GM21447 (cell line): ENCODE measurements at regions not wholly inside any gene's neighbourhood (a gene's known extent, or its start where the extent isn't known, plus 50 kb on each side); places are given as distances from the start of the nearest gene placed in this dataset.
"Not testable (repeated sequence)": the region's sequence is repeated elsewhere in the genome, so short reads cannot be mapped to it uniquely, and the experiment has no call there.

ENCODE experiments used
- ATAC-seq: cut with Tn5 transposase; IDR thresholded peaks from one replicate; pipeline ENCODE4 v1.9.1; 2021; ENCODE audit not compliant: unreplicated experiment

DNA sequence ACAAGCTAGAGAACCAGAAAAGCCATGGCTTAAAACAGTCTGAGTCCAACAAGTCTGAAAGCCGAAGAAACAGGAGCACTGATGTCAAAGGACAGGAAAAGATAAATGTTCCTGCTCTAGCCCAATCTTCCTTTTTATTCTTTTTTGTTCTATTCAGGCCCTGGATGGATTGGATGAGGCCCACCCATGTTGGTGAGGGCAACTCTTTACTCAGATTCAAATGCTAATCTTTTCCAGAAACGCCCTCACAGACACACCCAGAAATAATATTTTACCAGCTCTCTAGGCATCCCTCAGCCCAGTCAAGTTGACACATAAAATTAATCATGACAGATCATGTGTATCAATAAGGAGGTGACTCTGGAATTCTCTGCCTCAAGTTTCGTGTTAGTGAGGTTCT lies 1002.7 kb downstream of the STPG2 start:
- ATAC-seq, result no peak

DNA sequence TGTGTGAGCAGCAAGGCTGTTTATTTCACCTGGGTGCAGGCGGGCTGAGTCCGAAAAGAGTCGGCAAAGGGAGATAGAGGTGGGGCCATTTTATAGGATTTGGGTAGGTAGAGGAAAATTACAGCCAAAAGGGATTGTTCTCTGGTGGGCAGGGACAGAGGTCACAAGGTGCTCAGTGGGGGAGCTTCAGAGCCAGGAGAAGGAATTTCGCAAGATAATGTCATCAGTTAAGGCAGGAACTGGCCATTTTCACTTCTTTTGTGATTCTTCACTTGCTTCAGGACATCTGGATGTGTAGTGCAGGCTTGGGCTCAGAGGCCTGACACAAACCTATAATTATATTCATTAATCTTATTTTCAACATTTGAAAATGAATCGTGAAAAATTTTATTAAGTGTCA lies 1001.9 kb downstream of the STPG2 start:
- ATAC-seq, result not testable (repeated sequence)

GRCh38 chr4:97142410-97142809 lies 1000.9 kb downstream of the STPG2 start:
- no peak for ATAC-seq

- ATAC-seq, result no peak
These were observed 1000.4 kb downstream of the STPG2 start for GRCh38 chr4:97142893-97143292.

- no peak for ATAC-seq
These were observed 999.1 kb downstream of the STPG2 start for GRCh38 chr4:97144199-97144598.

GRCh38 chr4:97150966-97151365 lies 992.3 kb downstream of the STPG2 start:
- ATAC-seq, result no peak

DNA sequence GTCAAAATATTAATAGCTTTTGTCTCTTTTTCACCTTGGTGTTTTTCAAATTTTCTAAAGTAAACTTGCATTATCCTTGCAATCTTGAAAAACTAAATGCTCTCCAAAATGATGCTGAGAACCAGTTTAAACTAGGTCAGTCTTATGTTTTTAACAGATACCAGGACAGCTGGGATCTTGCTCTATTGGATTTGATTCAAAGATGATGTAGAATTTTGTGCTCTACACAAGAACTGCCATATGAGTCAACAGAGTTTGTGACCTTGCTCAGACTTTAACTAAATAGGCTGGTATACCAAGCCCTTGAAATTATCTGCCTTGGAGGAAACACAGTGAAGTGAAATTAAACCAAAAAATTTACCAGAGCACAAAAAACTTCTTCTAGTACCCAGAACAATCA lies 991.1 kb downstream of the STPG2 start:
- no peak for ATAC-seq

- ATAC-seq, result no peak
These were observed 990.2 kb downstream of the STPG2 start for GRCh38 chr4:97153042-97153441.

DNA sequence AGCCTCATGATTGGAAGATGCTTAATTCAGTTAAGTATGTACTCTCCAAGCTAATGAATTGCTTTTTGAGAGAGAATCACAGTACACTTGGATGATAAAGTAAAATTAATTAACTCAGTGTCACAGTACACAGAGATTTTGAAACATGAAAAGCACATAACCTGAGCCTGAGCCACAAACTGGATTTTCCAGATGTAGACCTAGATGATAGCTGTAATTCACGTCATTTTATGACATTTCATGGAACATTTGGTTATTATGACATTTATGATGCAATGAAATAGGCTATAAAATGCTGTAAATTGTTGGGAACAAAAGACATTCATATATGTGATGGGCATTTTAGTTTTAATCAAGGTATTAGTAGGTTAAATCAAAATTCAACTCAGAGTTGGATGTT lies 983.7 kb downstream of the STPG2 start:
- ATAC-seq, result no peak

DNA sequence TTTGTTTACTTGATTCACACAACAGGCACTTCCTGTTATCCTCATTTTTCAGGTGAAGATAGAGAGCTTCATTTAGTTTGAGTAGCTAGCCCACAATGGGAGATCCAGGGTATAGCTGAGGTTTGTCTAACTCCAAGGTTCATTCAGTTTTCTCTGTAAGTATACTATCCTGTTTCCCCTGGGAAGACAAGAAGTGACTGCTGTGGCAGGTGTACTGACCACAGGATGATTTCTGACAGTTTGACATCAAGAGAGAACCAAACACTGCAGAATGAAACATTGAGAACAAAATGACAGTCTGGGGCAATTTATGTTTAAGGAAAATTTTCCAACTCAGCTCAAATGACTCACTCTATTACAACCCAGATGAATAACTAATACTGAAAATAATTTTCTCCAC lies 958.0 kb downstream of the STPG2 start:
- no peak for ATAC-seq

GRCh38 chr4:97197106-97197505 lies 946.2 kb downstream of the STPG2 start:
- no peak for ATAC-seq

DNA sequence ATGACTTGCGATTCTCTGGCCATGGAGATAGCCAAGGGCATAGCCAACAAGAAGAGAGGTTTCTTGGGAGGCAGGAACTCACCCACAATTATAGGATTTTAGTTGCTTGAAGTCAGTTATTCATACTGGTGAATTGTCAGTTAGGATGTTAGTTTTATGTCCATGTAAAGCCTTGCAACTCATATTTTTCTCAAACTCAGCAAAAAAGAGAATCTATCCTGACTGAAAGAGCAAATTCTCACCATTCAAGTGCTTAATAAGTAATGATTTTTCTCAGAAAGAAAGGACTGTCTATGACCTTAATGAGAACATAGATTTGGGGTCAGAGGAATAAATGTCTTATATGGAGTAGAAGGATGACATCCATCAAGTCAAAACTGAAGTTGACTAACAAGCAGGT lies 934.5 kb downstream of the STPG2 start:
- no peak for ATAC-seq

- ATAC-seq, result no peak
These were observed 927.8 kb downstream of the STPG2 start for GRCh38 chr4:97215409-97215941.

DNA sequence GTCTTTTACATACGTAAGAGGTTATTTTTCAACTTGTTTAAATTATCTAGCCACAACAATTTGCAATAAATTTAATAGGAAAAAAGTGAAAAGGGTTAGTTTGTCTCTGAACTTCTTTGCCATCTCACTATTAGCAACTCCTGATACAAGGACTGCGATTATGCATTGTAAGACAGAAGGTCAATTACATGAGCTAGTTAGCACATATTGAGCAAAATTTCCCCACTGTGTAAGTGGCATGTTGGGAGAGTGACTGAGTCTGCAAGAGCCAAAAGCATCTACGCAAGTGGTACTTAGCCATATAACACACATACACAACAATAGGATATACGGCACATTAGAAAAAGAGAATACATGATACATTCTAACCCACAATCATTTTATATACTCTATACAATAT lies 927.2 kb downstream of the STPG2 start:
- ATAC-seq, result no peak

GRCh38 chr4:97235521-97235920 lies 907.8 kb downstream of the STPG2 start:
- no peak for ATAC-seq

DNA sequence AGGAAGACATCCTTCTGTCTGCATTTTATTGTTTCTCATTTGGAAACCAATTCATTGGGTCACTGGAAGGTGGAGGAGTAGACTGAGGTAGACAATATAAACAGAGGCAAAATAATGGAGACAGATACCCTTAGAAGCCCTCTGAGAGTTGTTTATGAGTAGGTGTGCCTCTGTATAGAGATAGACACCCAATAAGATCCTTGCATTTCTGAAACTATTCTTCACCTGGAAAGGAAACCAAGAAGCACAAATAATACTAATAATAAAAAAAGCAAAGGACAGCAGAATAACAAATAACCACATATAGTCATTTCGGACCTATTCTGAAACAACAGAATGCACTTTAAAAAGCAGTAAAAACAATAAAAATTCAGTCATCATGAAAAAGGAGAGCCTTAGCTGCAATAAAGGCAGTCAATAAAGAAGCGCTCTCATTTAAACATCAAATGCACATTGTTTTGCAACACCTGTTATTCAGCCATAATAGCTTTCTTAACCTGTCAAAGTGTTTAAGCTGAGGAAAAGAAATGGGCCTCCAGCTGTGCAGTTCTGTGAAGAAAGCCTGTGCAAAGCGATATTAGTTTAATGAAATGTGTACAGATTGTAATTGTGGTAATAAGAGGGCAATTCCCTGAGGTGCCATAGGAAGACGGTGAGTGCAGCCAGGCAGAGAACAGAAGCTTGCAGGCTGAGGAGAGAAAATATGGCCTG lies 904.2 kb downstream of the STPG2 start:
- no peak for ATAC-seq

DNA sequence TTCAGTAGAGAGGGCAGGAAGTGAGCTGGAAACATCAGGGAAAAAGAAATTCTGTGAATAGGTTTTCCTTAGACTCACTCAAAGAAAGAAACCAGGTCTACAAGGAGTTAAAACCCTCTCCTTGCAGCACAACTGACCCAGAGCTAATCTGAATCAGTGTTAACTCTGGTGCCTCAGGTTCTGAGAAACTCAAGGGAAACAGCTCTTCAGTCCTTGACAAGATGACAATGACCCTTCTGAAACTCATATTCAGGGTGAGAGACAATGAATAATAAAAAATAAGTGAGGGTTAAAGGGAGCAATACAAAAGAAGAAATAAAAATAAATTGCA lies 903.6 kb downstream of the STPG2 start:
- no peak for ATAC-seq

DNA sequence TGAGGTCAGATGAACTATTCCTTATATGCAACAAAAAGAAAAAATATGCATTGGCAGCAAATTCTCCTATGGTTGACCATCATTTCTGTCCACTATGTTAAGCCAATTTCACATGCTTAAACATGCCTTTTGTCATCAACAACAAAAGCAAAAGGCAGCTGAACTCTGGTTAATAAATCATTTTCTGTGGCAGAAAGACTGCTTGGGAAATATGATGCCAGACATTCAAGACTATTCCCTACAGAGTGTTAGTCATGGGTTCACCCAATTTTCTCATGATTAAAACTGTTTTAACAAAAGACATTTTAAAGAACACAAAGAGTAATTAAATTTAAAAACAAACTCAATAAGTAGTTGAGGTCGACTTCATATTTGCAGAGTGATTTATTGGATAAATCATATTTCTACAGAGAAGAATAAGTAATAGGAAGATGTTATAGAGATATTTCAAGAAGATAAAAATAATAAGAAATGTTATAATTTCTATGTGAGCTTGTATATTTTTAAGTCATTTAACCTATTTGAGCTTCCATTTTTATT lies 890.6 kb downstream of the STPG2 start:
- ATAC-seq, result no peak

DNA sequence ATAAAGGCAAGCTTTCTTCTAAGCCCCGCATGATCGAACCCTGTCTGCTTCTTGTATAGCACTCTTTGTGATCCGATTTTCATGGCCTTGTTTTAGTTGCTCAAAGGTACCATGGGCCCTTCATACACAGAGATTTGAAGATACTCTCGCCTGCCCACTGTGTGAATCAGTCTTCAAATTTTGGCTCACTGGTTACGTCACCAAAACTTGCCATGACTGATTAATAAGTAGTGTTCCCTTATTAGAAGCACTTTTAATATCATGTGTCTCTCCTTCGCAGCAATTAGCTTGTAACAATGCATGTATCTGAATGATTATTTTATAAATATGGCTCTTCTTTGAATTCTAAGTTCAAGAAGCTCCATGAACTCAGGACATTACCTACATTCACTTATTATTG lies 880.5 kb downstream of the STPG2 start:
- no peak for ATAC-seq

DNA sequence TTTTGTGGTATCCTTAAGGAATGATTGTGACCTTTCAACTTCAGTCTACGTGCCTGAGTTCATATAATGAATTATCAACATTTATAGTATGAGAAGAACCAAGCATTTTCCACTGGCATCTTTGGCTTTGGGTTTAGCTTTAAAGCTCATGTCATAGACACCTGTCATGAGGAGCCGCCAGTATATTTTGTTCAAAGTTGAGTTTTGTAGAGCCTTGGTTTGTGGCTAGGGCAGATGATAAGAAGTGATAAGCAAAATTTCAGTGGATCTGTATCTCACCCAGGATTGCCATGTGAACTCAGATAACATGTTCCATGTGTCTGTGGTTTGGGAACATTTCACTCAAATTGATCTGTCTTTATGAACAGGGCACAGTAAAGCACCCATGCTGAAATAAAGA lies 873.2 kb downstream of the STPG2 start:
- ATAC-seq, result no peak

DNA sequence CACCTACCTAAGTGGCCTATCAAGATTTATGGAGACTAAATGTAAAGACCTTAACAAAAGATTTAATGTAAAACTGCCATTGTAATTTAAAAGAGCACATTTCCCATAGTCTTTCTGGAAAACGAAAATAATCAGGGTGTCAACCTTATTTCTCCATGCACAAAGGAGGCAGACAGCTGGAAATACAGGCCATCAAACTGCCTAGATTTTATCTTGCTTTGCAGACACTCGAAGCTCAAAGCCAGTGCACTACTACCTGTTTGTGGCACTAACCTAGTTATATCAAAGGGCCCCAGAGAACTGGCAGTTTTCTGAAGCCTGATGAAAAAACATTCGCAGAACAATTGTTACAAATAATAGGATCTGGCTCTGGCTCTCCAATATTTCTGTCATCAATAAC lies 863.9 kb downstream of the STPG2 start:
- ATAC-seq, result no peak

- no peak for ATAC-seq
These were observed 842.7 kb downstream of the STPG2 start for GRCh38 chr4:97300561-97300960.

GRCh38 chr4:97305351-97305750 lies 837.9 kb downstream of the STPG2 start:
- ATAC-seq, result no peak
